SK-N-MC (cell line): ENCODE measurements at regions not wholly inside any gene's neighbourhood (a gene's known extent, or its start where the extent isn't known, plus 50 kb on each side); places are given as distances from the start of the nearest gene placed in this dataset.

Experiments used
- DNase-seq: peaks from one replicate; pipeline ENCODE4 v3.0.0-alpha.2; 2011; ENCODE audit warnings: low read depth, low spot score
- H3K27ac ChIP-seq: fragments of 200-600 bp; sonication (generic); 2 replicates; pipeline ENCODE4 v1.5.1; 2016; ENCODE audit warnings: mixed run types
- H3K36me3 ChIP-seq: fragments of 200-600 bp; sonication (generic); 2 replicates; pipeline ENCODE4 v1.6.1; 2017; ENCODE audit warnings: antibody characterized with exemption, low read length, mixed read lengths; ENCODE audit not compliant: insufficient read depth
- H3K4me3 ChIP-seq: fragments of 200-600 bp; sonication (generic); 2 replicates; pipeline ENCODE4 v1.5.1; 2016
- H3K9ac ChIP-seq: fragments of 200-600 bp; sonication (generic); 2 replicates; pipeline ENCODE4 v1.8.0; 2017; ENCODE audit warnings: mixed run types, mixed read lengths; ENCODE audit not compliant: insufficient read length
- H3K9me3 ChIP-seq: fragments of 200-600 bp; sonication (generic); 2 replicates; pipeline ENCODE4 v1.6.1; 2017; ENCODE audit warnings: low read depth, mild to moderate bottlenecking, antibody characterized with exemption, low read length, moderate library complexity, mixed read lengths
- EZH2 ChIP-seq: fragments of 200-600 bp; sonication (generic); IDR thresholded peaks from one replicate; pipeline ENCODE4 v1.6.1; 2017; ENCODE audit warnings: antibody characterized with exemption
- FOXP2 ChIP-seq: optimal IDR thresholded peaks from 2 replicates; pipeline ENCODE3; 2011; ENCODE audit warnings: mild to moderate bottlenecking, moderate library complexity; ENCODE audit not compliant: insufficient read depth; ENCODE audit errors: extremely low read length, control extremely low read depth
- POLR2AphosphoS5 ChIP-seq: IDR thresholded peaks from 2 replicates; pipeline ENCODE4 v1.6.1; 2012; ENCODE audit warnings: mild to moderate bottlenecking, low read depth, low read length, borderline replicate concordance

DNA sequence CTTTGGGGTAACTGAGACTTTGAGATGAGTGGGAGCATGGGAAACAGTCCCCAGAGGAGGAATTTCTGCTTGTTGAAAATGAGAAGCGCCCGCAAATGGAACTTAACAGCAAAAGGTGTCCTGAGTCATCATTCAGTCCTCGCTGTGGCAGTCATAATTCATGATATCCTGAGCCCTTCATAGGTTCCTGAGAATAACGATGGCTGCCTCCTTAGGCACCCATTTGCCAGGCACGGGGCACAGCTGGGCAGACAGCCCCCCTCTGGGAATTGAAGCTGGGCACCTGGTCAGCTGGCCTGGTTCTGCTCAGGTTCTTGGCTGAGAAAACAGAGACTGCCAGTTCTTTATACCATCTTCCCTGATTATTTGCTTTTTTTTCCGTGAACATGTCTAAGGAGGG, 69.8 kb upstream of the EGFLAM start:
- Histone ChIP-seq H3K9me3 (no peaks in the 10 kb centered on the region), H3K27ac (no peak overlapping the region), H3K9ac (no peak overlapping the region), H3K36me3 (no peaks in the 10 kb centered on the region), H3K4me3 (no peak overlapping the region)
- DNase-seq = no peak
- TF ChIP-seq POLR2AphosphoS5 (no peak), FOXP2 (no peak), EZH2 (no peak)

DNA sequence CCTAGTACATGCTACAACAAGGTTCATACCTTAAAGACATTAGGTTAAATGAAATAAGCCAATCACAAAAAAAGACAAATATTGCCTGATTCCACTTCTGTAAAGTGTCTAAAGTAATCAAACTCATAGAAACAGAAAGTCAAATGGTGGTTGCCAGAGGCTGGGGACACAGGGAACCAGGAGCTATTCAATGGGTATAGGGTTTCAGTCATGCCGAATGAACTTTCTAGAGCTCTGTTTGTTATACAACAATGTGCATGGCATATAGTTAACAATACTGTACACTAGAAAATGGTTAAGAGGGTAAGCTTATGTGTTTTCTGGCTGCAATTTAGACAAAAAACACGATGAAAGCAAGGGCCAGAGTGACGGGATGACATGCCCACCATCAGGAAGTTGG, 70.8 kb upstream of the EGFLAM start:
- no peak for DNase-seq
- TF ChIP-seq POLR2AphosphoS5 (no peak), EZH2 (no peak), FOXP2 (no peak)
- Histone ChIP-seq H3K36me3 (no peaks in the 10 kb centered on the region), H3K4me3 (no peak overlapping the region), H3K9me3 (no peaks in the 10 kb centered on the region), H3K9ac (no peak overlapping the region), H3K27ac (no peak overlapping the region)

DNA sequence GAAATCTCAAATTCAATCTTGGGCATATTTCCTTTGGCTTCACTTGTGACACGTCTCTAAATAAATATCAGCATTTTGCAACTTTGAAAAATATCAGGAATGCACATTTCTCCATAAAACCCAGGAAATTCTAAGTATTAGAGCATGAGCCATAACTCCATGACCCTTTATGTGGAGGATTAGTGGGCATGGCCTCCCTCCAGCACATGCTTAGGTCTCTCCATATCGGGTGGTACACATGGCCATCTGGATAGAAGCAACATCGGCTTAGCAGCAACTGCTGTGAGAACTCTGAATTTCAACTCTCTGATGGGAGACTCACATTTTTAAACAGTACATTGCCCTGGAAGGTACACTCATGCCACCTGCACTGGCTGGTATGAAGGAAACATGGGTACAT, 73.7 kb upstream of the EGFLAM start:
- Histone ChIP-seq H3K9ac (no peak overlapping the region), H3K4me3 (no peak overlapping the region), H3K27ac (no peak overlapping the region), H3K9me3 (no peaks in the 10 kb centered on the region), H3K36me3 (no peaks in the 10 kb centered on the region)
- DNase-seq = no peak
- TF ChIP-seq POLR2AphosphoS5 (no peak), FOXP2 (no peak), EZH2 (no peak)

DNA sequence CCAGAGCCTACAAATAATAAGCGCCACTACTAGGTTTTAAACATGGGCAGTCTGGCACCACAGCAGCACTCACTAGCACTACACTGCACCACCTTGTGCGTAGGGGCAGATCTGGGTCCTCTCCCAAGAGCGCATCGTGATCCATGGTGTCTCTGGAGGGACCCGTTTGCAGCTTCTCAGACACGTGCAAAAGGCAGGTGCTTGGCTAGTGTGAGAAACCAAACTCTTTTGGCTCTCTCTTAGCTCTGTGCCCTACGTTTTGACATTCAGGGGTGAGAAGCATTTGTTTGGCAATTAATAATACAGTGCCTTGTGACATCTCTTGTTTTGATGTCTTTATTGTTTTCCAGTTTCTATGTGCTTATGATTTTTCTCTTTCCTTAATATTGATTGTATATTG, 75.4 kb upstream of the EGFLAM start:
- Histone ChIP-seq H3K9me3 (no peaks in the 10 kb centered on the region), H3K36me3 (no peaks in the 10 kb centered on the region), H3K9ac (no peak overlapping the region), H3K4me3 (no peak overlapping the region), H3K27ac (no peak overlapping the region)
- DNase-seq = no peak
- no peak for TF ChIP-seq FOXP2
- TF ChIP-seq EZH2 = no peak
- TF ChIP-seq POLR2AphosphoS5 = no peak

DNA sequence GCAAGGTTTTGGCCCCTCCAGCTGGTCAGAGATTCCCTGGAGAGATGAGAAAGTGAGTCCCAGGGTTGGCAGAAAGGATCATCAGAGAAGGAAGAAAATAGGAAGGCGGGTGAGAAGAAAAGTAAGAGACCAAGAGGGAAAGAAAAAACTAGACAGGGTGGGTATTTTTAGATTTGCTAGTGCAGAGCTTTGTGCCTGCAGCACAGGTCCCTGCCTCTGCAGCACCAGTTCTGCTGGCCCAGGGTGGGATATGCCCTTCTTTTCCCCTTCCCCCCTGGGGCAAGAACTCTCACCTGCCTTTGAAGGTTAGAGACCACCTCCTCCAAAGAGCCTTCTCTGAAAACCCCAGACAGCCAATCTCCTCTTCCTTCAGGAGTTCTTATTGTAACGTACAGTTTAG, 90.3 kb upstream of the EGFLAM start:
- no peak overlapping the region for H3K4me3 ChIP-seq
- H3K27ac ChIP-seq = no peak overlapping the region
- TF ChIP-seq POLR2AphosphoS5 = no peak
- TF ChIP-seq EZH2 = no peak
- no peak for TF ChIP-seq FOXP2
- no peak overlapping the region for H3K9ac ChIP-seq
- H3K36me3 ChIP-seq = no peaks in the 10 kb centered on the region
- no peak for DNase-seq
- H3K9me3 ChIP-seq = no peaks in the 10 kb centered on the region

DNA sequence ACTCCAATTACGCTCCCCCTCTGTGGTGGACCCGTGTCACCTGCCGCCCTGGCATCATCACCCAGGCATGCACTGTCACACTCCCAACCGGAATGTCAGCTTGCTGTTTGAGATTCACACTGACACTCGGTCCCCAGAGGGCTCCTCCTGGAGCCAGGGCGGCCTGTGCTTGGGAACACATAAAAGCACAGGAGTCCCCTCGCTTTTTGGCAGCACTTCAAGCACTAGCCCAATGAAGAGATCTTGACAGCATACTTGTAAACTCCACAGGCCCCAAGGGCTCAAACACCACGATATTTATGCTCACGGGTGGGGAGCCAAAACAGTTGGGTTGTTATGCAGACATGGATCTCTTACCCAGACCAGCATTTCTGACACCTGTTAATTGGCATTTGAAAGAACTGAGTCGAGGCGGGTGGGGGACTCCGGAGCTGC, 90.8 kb upstream of the EGFLAM start:
- DNase-seq = no peak
- H3K9me3 ChIP-seq = no peaks in the 10 kb centered on the region
- TF ChIP-seq FOXP2 (no peak), EZH2 (no peak), POLR2AphosphoS5 (no peak)
- H3K9ac ChIP-seq = no peak overlapping the region
- no peaks in the 10 kb centered on the region for H3K36me3 ChIP-seq
- H3K27ac ChIP-seq = no peak overlapping the region
- no peak overlapping the region for H3K4me3 ChIP-seq

DNA sequence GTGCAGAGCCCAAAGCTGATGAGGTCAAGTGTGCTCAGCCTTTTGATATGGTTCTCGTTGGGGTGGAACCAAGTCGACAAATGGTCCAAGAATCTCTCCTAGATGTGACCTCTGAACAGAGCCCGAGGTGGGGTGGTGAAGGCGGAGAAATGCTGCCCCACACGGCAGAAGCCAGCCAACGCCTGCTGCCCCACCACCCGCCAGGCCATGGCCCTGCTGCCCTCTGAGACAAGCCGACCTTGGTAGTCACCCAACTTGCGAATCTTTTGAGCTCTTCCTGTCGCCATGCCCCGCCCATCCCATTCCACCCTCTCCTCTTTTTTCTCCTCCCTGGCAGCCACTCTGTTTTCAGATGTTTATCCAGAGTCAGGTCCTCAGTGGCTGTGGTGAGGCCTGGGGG, 91.5 kb upstream of the EGFLAM start:
- Histone ChIP-seq H3K4me3 (no peak overlapping the region), H3K36me3 (no peaks in the 10 kb centered on the region), H3K9me3 (no peaks in the 10 kb centered on the region), H3K9ac (no peak overlapping the region), H3K27ac (no peak overlapping the region)
- DNase-seq = no peak
- no peak for TF ChIP-seq FOXP2
- TF ChIP-seq POLR2AphosphoS5 = no peak
- no peak for TF ChIP-seq EZH2

DNA sequence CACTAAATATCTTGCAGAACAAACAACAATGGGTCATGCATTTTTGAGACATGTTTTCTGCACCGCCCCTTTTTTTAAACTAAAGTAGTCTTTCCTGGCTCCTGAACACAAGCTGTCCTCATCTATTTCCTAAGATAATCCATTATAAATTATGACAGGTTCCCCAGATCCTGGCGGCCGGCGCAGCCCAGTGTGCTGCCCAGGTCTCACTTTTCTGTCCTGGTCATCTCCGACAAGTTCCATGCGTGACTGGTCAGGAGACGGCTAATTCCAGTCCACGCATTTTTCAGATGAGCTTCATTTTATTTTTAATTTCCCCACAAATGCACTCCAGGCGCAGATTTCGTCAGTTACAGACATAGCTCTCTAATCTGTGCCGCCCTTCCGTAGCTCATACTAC, 92.9 kb upstream of the EGFLAM start:
- no peak for DNase-seq
- no peaks in the 10 kb centered on the region for H3K36me3 ChIP-seq
- H3K9me3 ChIP-seq = no peaks in the 10 kb centered on the region
- H3K4me3 ChIP-seq = no peak overlapping the region
- no peak overlapping the region for H3K27ac ChIP-seq
- no peak overlapping the region for H3K9ac ChIP-seq
- TF ChIP-seq POLR2AphosphoS5 (no peak), FOXP2 (no peak), EZH2 (no peak)

DNA sequence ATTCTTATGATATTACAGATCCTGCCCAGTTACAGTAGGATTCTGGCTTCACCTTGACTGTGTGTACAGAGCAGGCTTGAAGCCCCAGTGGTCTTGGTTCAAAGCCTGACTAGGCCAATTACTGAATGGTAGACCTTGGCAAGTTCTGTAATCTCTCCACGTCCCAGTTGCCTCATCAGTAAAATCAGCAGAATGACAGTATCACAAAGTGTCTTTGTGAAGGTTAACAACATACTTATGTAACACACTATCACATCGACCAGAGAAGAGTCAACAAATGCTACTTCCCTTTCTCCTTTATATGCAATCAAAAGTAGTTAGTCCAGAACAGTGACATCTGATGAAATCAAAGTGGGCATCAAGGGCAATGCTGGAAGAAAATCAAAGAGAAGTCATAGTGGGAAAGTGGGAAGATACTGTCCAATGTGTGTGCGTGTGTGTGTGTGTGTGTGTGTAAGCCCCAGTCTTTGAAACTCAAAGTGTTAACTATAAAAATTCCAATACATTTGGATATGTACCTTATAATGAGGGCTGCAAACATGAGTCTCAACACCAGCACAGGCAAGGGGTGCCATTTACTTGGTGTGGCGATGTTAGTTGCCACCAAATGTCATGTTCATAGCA, 93.5 kb upstream of the EGFLAM start:
- no peak overlapping the region for H3K27ac ChIP-seq
- TF ChIP-seq FOXP2 (no peak), EZH2 (no peak), POLR2AphosphoS5 (no peak)
- no peak overlapping the region for H3K9ac ChIP-seq
- DNase-seq = no peak
- no peaks in the 10 kb centered on the region for H3K36me3 ChIP-seq
- no peaks in the 10 kb centered on the region for H3K9me3 ChIP-seq
- no peak overlapping the region for H3K4me3 ChIP-seq
